Calu3 (cell line): ENCODE measurements at regions not wholly inside any gene's neighbourhood (a gene's known extent, or its start where the extent isn't known, plus 50 kb on each side); places are given as distances from the start of the nearest gene placed in this dataset.

ENCODE experiments used
- BruUV-seq: library from RNA; stranded (reverse); fragments of 400-500 nt; replicated peaks from 2 replicates; lab custom pipeline; 2021; lab: Mats Ljungman, UMichigan
- CTCF ChIA-PET: fragments of 300-600 bp; sonication (Branson Sonifier 250); formaldehyde crosslinking; loops from one replicate; lab custom pipeline; 2022; ENCODE audit warnings: antibody characterized with exemption; lab: Charles Lee
- DNase-seq: peaks from one replicate; pipeline ENCODE4 v3.0.0; 2022
- H3K27ac Mint-ChIP-seq: one replicate; pipeline ENCODE4 v1.8.0; 2022; ENCODE audit warnings: mixed read lengths; ENCODE audit not compliant: unreplicated experiment
- H3K27me3 Mint-ChIP-seq: one replicate; pipeline ENCODE4 v1.8.0; 2022; ENCODE audit warnings: mixed read lengths; ENCODE audit not compliant: unreplicated experiment
- H3K36me3 Mint-ChIP-seq: one replicate; pipeline ENCODE4 v1.8.0; 2022; ENCODE audit warnings: mild to moderate bottlenecking, moderate library complexity, mixed read lengths; ENCODE audit not compliant: insufficient read depth, unreplicated experiment
- H3K4me1 Mint-ChIP-seq: one replicate; pipeline ENCODE4 v1.8.0; 2022; ENCODE audit warnings: mild to moderate bottlenecking, low read depth, mixed read lengths; ENCODE audit not compliant: unreplicated experiment
- H3K4me3 Mint-ChIP-seq: one replicate; pipeline ENCODE4 v1.8.0; 2022; ENCODE audit warnings: mild to moderate bottlenecking, low read depth, moderate library complexity, mixed read lengths; ENCODE audit not compliant: unreplicated experiment
- H3K9me3 Mint-ChIP-seq: one replicate; pipeline ENCODE4 v1.8.0; 2022; ENCODE audit warnings: low read depth, mixed read lengths; ENCODE audit not compliant: unreplicated experiment
- CTCF ChIP-seq: fragments of 200-600 bp; IDR thresholded peaks from one replicate; pipeline ENCODE4 v1.8.0; 2022; ENCODE audit warnings: antibody characterized with exemption; ENCODE audit not compliant: unreplicated experiment
- intact Hi-C: fragments of 100-400 bp; cut with micrococcal nuclease; formaldehyde crosslinking; loops from one replicate; pipeline ENCODE4 v1.10.0; 2022; ENCODE audit not compliant: unreplicated experiment

GRCh38 chr11:22433517-22433916 lies 95.3 kb downstream of the SLC17A6 start:
- intact Hi-C loops = no loop called here
- TF ChIP-seq CTCF = no peak
- Mint-ChIP-seq H3K27ac (no peak overlapping the region), H3K27me3 (no peaks in the 10 kb centered on the region), H3K4me1 (peaks cover 8% of the 10 kb centered on the region), H3K36me3 (no peaks in the 10 kb centered on the region), H3K4me3 (no peak overlapping the region), H3K9me3 (no peaks in the 10 kb centered on the region)
- CTCF ChIA-PET = no interaction called here
- no peak for DNase-seq
- no TSS peak for BruUV-seq

GRCh38 chr11:22433094-22433455 lies 94.9 kb downstream of the SLC17A6 start:
- no TSS peak for BruUV-seq
- Mint-ChIP-seq H3K9me3 (no peaks in the 10 kb centered on the region), H3K27me3 (no peaks in the 10 kb centered on the region), H3K4me3 (no peak overlapping the region), H3K36me3 (no peaks in the 10 kb centered on the region), H3K27ac (no peak overlapping the region), H3K4me1 (peaks cover 8% of the 10 kb centered on the region)
- intact Hi-C loops = no loop called here
- DNase-seq = no peak
- CTCF ChIA-PET = no interaction called here
- no peak for TF ChIP-seq CTCF

- Mint-ChIP-seq H3K27me3 (no peaks in the 10 kb centered on the region), H3K9me3 (no peaks in the 10 kb centered on the region), H3K4me1 (peaks cover 8% of the 10 kb centered on the region), H3K4me3 (no peak overlapping the region), H3K27ac (no peak overlapping the region), H3K36me3 (no peaks in the 10 kb centered on the region)
- no TSS peak for BruUV-seq
- TF ChIP-seq CTCF = no peak
- CTCF ChIA-PET = no interaction called here
- no peak for DNase-seq
- intact Hi-C loops = no loop called here
Measured at GRCh38 chr11:22432291-22433093, 94.3 kb downstream of the SLC17A6 start.

GRCh38 chr11:22431106-22431505 lies 92.9 kb downstream of the SLC17A6 start:
- no peaks in the 10 kb centered on the region for H3K36me3 Mint-ChIP-seq
- no peak for DNase-seq
- BruUV-seq = no TSS peak
- no peaks in the 10 kb centered on the region for H3K9me3 Mint-ChIP-seq
- H3K27ac Mint-ChIP-seq = no peak overlapping the region
- intact Hi-C loops = no loop called here
- CTCF ChIA-PET = no interaction called here
- H3K4me3 Mint-ChIP-seq = no peak overlapping the region
- no peaks in the 10 kb centered on the region for H3K27me3 Mint-ChIP-seq
- peaks cover 8% of the 10 kb centered on the region for H3K4me1 Mint-ChIP-seq
- TF ChIP-seq CTCF = no peak
